H1 (cell line): ENCODE measurements at regions not wholly inside any gene's neighbourhood (a gene's known extent, or its start where the extent isn't known, plus 50 kb on each side); places are given as distances from the start of the nearest gene placed in this dataset.

Source experiments
- CTCF ChIA-PET: fragments of 300-600 bp; sonication (Branson Sonifier 250); formaldehyde crosslinking; loops from one replicate; lab custom pipeline; 2021; ENCODE audit not compliant: partially characterized antibody; lab: Charles Lee
- POLR2A ChIA-PET: fragments of 300-600 bp; sonication (Branson Sonifier 250); formaldehyde crosslinking; loops from one replicate; lab custom pipeline; 2021; ENCODE audit warnings: inconsistent platforms; ENCODE audit not compliant: partially characterized antibody; lab: Charles Lee
- DNase-seq, 2 experiments: peaks; one replicate each; pipeline versions ENCODE4 v3.0.0 to v3.0.0-alpha.2; 2010 to 2022; ENCODE audit warnings: low spot score in 2 of 2, low read depth in 1 of 2, mixed read lengths in 1 of 2
- FAIRE-seq: peaks from 2 replicates; lab custom pipeline; 2011; peaks lifted over from hg19 to GRCh38; lab: Jason Lieb, UNC
- H2AFZ ChIP-seq: 2 replicates; pipeline ENCODE4 v1.8.1; 2012; ENCODE audit warnings: low read length, inconsistent platforms
- H2AK5ac ChIP-seq: 2 replicates; pipeline ENCODE4 v1.6.1; 2013; ENCODE audit warnings: low read depth, low read length
- H2BK120ac ChIP-seq: replicated peaks from 2 replicates; pipeline ENCODE3; 2013; ENCODE audit warnings: low read depth, low read length, inconsistent platforms
- H2BK12ac ChIP-seq: 2 replicates; pipeline ENCODE4 v1.6.1; 2013; ENCODE audit warnings: low read depth, low read length
- H2BK15ac ChIP-seq: 2 replicates; pipeline ENCODE4 v1.6.1; 2013; ENCODE audit warnings: low read length
- H2BK20ac ChIP-seq: 2 replicates; pipeline ENCODE4 v1.6.1; 2013; ENCODE audit warnings: low read length
- H2BK5ac ChIP-seq: 2 replicates; pipeline ENCODE4 v1.6.1; 2013; ENCODE audit warnings: low read depth, low read length
- H3K14ac ChIP-seq: 2 replicates; pipeline ENCODE4 v1.6.1; 2013; ENCODE audit warnings: inconsistent platforms; ENCODE audit not compliant: insufficient read length
- H3K18ac ChIP-seq: 2 replicates; pipeline ENCODE4 v1.6.1; 2013; ENCODE audit warnings: low read length; ENCODE audit errors: extremely low read depth
- H3K23ac ChIP-seq: 2 replicates; pipeline ENCODE4 v1.6.1; 2013; ENCODE audit warnings: inconsistent platforms; ENCODE audit not compliant: insufficient read length
- H3K23me2 ChIP-seq: 2 replicates; pipeline ENCODE4 v1.6.1; 2013; ENCODE audit warnings: low read depth, low read length
- H3K27ac ChIP-seq: 2 replicates; pipeline ENCODE4 v1.6.1; 2011; ENCODE audit warnings: low read depth, low read length, inconsistent platforms
- H3K27me3 ChIP-seq, 4 experiments: replicated peaks in 1 of 4; 1 replicate in 1 of 4; 2 replicates in 3 of 4; pipeline versions ENCODE4 v1.6.1 to v1.8.1; 2011 to 2013; ENCODE audit warnings: low read length in 3 of 4, mild to moderate bottlenecking in 3 of 4, inconsistent platforms in 2 of 4, mixed read lengths in 2 of 4, moderate library complexity in 1 of 4; ENCODE audit not compliant: control insufficient read depth in 3 of 4, insufficient read depth in 3 of 4; ENCODE audit errors: extremely low read depth in 1 of 4
- H3K36me3 ChIP-seq, 4 experiments: 2 replicates each; pipeline versions ENCODE4 v1.6.1 to v1.8.1; 2011 to 2013; ENCODE audit warnings: mild to moderate bottlenecking in 4 of 4, low read length in 3 of 4, moderate library complexity in 2 of 4, control low read depth in 1 of 4, inconsistent platforms in 1 of 4; ENCODE audit not compliant: insufficient read depth in 4 of 4, control insufficient read depth in 2 of 4
- H3K4ac ChIP-seq: replicated peaks from 2 replicates; pipeline ENCODE3; 2013; ENCODE audit warnings: low read length, low read depth, mixed read lengths, inconsistent platforms; ENCODE audit not compliant: insufficient read length
- H3K4me1 ChIP-seq, 4 experiments: replicated peaks in 1 of 4; 1 replicate in 1 of 4; 2 replicates in 3 of 4; pipeline versions ENCODE4 v1.6.1 to v1.8.1; 2011 to 2013; ENCODE audit warnings: low read length in 3 of 4, inconsistent platforms in 2 of 4, mixed read lengths in 1 of 4; ENCODE audit not compliant: insufficient read depth in 4 of 4, control insufficient read depth in 3 of 4
- H3K4me2 ChIP-seq, 2 experiments: 2 replicates each; pipeline versions ENCODE4 v1.6.1 to v1.8.1; 2011 to 2013; ENCODE audit warnings: low read depth in 2 of 2, low read length in 2 of 2, control low read depth in 1 of 2, inconsistent platforms in 1 of 2, mild to moderate bottlenecking in 1 of 2; ENCODE audit not compliant: insufficient read depth in 1 of 2
- H3K4me3 ChIP-seq, 4 experiments: fragments of 200-600, 300-600 bp in 1 of 4; sonication (generic), shearing (Covaris generic), sonication (Bioruptor Twin) in 1 of 4; 2 replicates each; pipeline versions ENCODE4 v1.5.1 to v1.8.1; 2011 to 2016; ENCODE audit warnings: low read length in 4 of 4, low read depth in 3 of 4, control low read depth in 2 of 4, inconsistent platforms in 2 of 4, mild to moderate bottlenecking in 2 of 4, mixed read lengths in 1 of 4, moderate library complexity in 1 of 4; ENCODE audit not compliant: insufficient read depth in 2 of 4; ENCODE audit errors: extremely low read depth in 1 of 4
- H3K56ac ChIP-seq: replicated peaks from 2 replicates; pipeline ENCODE3; 2013; ENCODE audit warnings: low read depth, mild to moderate bottlenecking, mixed read lengths, low read length, inconsistent platforms; ENCODE audit not compliant: insufficient read length
- H3K79me1 ChIP-seq: 2 replicates; pipeline ENCODE4 v1.6.1; 2013; ENCODE audit warnings: low read depth, low read length, control low read depth
- H3K79me2 ChIP-seq, 2 experiments: 2 replicates each; pipeline versions ENCODE4 v1.6.1 to v1.8.1; 2012 to 2013; ENCODE audit warnings: low read length in 2 of 2, mild to moderate bottlenecking in 2 of 2, inconsistent platforms in 1 of 2; ENCODE audit not compliant: insufficient read depth in 2 of 2, control insufficient read depth in 1 of 2
- H3K9ac ChIP-seq, 4 experiments: replicated peaks in 1 of 4; 1 replicate in 1 of 4; 2 replicates in 3 of 4; pipeline versions ENCODE4 v1.6.1 to v1.8.1; 2011 to 2013; ENCODE audit warnings: low read depth in 3 of 4, low read length in 3 of 4, control low read depth in 2 of 4, mild to moderate bottlenecking in 2 of 4, moderate library complexity in 2 of 4, inconsistent platforms in 1 of 4; ENCODE audit errors: extremely low read depth in 1 of 4
- H3K9me3 ChIP-seq, 2 experiments: 2 replicates each; pipeline versions ENCODE4 v1.6.1 to v1.8.1; 2012 to 2013; ENCODE audit warnings: mild to moderate bottlenecking in 2 of 2, moderate library complexity in 2 of 2, control low read depth in 1 of 2, inconsistent platforms in 1 of 2, low read depth in 1 of 2, low read length in 1 of 2, mixed read lengths in 1 of 2; ENCODE audit not compliant: insufficient read depth in 2 of 2
- H4K20me1 ChIP-seq, 2 experiments: replicated peaks in 1 of 2; 2 replicates each; pipeline versions ENCODE3 to v1.8.1; 2011 to 2013; ENCODE audit warnings: inconsistent platforms in 2 of 2, low read length in 2 of 2, mild to moderate bottlenecking in 1 of 2; ENCODE audit not compliant: insufficient read depth in 2 of 2, control insufficient read depth in 1 of 2
- H4K5ac ChIP-seq: 2 replicates; pipeline ENCODE4 v1.6.1; 2013; ENCODE audit warnings: low read length, low read depth, mixed read lengths, inconsistent platforms; ENCODE audit not compliant: insufficient read length
- H4K8ac ChIP-seq: 2 replicates; pipeline ENCODE4 v1.8.0; 2013; ENCODE audit warnings: mild to moderate bottlenecking, moderate library complexity, low read length, inconsistent platforms; ENCODE audit not compliant: insufficient read depth; ENCODE audit errors: extremely low read depth
- H4K91ac ChIP-seq: replicated peaks from 2 replicates; pipeline ENCODE3; 2013; ENCODE audit warnings: low read length, mixed read lengths, inconsistent platforms; ENCODE audit not compliant: insufficient read length
- EP300 ChIP-seq, 2 experiments: IDR thresholded peaks; 1 replicate in 1 of 2; 2 replicates in 1 of 2; pipeline ENCODE4 v1.6.1; 2011 to 2012; ENCODE audit warnings: low read depth in 2 of 2, low read length in 2 of 2, mild to moderate bottlenecking in 2 of 2, borderline replicate concordance in 1 of 2, inconsistent platforms in 1 of 2, moderate library complexity in 1 of 2
- POLR2A ChIP-seq, 2 experiments: IDR thresholded peaks; 1 replicate in 1 of 2; 2 replicates in 1 of 2; pipeline ENCODE4 v1.6.1; 2011; ENCODE audit warnings: low read depth in 2 of 2, low read length in 2 of 2, mild to moderate bottlenecking in 2 of 2; ENCODE audit errors: control extremely low read depth in 1 of 2
- RAD21 ChIP-seq, 2 experiments: IDR thresholded peaks in 1 of 2; conservative IDR thresholded peaks in 1 of 2; 2 replicates each; pipeline ENCODE4 v1.6.1; 2011; ENCODE audit warnings: low read depth in 2 of 2, low read length in 2 of 2, improper control_type of control experiment in 1 of 2, inconsistent platforms in 1 of 2, mild to moderate bottlenecking in 1 of 2, moderate library complexity in 1 of 2
- TEAD4 ChIP-seq: IDR thresholded peaks from 2 replicates; pipeline ENCODE4 v1.6.1; 2012; ENCODE audit warnings: low read depth, low read length, inconsistent platforms, mixed read lengths
- WGBS, 2 experiments: shearing (Covaris generic) in 1 of 2; methylation state at CpG; one replicate each; pipeline versions ENCODE4 v1.1.6 to v1.1.7; 2013 to 2015; ENCODE audit warnings: low lambda C conversion rate in 2 of 2, mixed read lengths in 2 of 2, inconsistent platforms in 1 of 2, low coverage in 1 of 2, missing lambda C conversion rate in 1 of 2; ENCODE audit not compliant: insufficient replicate concordance in 2 of 2, insufficient coverage in 1 of 2, insufficient read length in 1 of 2; ENCODE audit errors: extremely low coverage in 1 of 2, missing lambda C conversion rate in 1 of 2; 5-methylcytosine and 5-hydroxymethylcytosine counted together

- no peak overlapping the region for H3K18ac ChIP-seq
- H3K9me3 ChIP-seq, result no peaks in the 10 kb centered on the region
- H3K4me2 ChIP-seq, result no peak overlapping the region
- POLR2A ChIA-PET, result no interaction called here
- no peaks in the 10 kb centered on the region for H4K20me1 ChIP-seq
- DNase-seq (no peak), FAIRE-seq (no peak)
- H3K4me3 ChIP-seq, result no peak overlapping the region
- TF ChIP-seq EP300 (IDR thresholded peaks at IDR 0.05; ENCODE audit: borderline replicate concordance in 1 of 2, low read depth in 2 of 2, low read length in 2 of 2) (no peak), POLR2A (IDR thresholded peaks at IDR 0.05; ENCODE audit: control extremely low read depth in 1 of 2, low read depth in 2 of 2, low read length in 2 of 2) (no peak), TEAD4 (no peak), RAD21 (IDR thresholded peaks at IDR 0.05 in 1 of 2, conservative IDR thresholded peaks at IDR 0.05 in 1 of 2; ENCODE audit: low read depth in 2 of 2, low read length in 2 of 2) (no peak)
- H2BK120ac ChIP-seq, result no peak overlapping the region
- no peak overlapping the region for H2BK12ac ChIP-seq
- H3K14ac ChIP-seq, result no peak overlapping the region
- no peaks in the 10 kb centered on the region for H3K36me3 ChIP-seq
- no peak overlapping the region for H3K27ac ChIP-seq
- no peaks in the 10 kb centered on the region; a peak in 1 of 4 replicates for H3K79me2 ChIP-seq
- H3K23ac ChIP-seq, result no peak overlapping the region
- no peaks in the 10 kb centered on the region for H3K27me3 ChIP-seq
- H4K5ac ChIP-seq, result no peak overlapping the region
- H2AK5ac ChIP-seq, result no peak overlapping the region
- H2AFZ ChIP-seq, result no peak overlapping the region
- no peaks in the 10 kb centered on the region; the same call in 1 of the 2 replicates for H3K79me1 ChIP-seq
- no peak overlapping the region for H3K4ac ChIP-seq
- peaks cover 0 to 10% (median 1%) of the 10 kb centered on the region in 4 experiments; a peak in 2 of 7 replicates for H3K4me1 ChIP-seq
- no peaks in the 10 kb centered on the region for H3K23me2 ChIP-seq
- H4K8ac ChIP-seq, result no peak overlapping the region
- no peak overlapping the region for H4K91ac ChIP-seq
- no peak overlapping the region for H3K56ac ChIP-seq
- H3K9ac ChIP-seq, result no peak overlapping the region
- H2BK5ac ChIP-seq, result no peak overlapping the region
- no peak overlapping the region for H2BK20ac ChIP-seq
- WGBS, 2 experiments, result 79% methylated on average over 2 of the region's 2 CpGs; no CpG with 5 or more reads in 1 of the 2 experiments
- CTCF ChIA-PET, result interaction anchor here (0.8 to 1.0 kb wide), 3 partner anchors 11 to 23 kb away, joined by 3 to 4 read pairs (median 3); no protein-coding TSS in a partner anchor
- no peak overlapping the region for H2BK15ac ChIP-seq
These were observed 240.6 kb upstream of the GRIP1 start for GRCh38 chr12:66919466-66919865.
